CD4-positive, CD25-positive, alpha-beta regulatory T cell (primary cell): ENCODE measurements at regions not wholly inside any gene's neighbourhood (a gene's known extent, or its start where the extent isn't known, plus 50 kb on each side); places are given as distances from the start of the nearest gene placed in this dataset.
"Not testable (repeated sequence)": the region's sequence is repeated elsewhere in the genome, so short reads cannot be mapped to it uniquely, and the experiment has no call there.

ENCODE experiments used
- ATAC-seq, 2 donors: fragments of 150-1000 bp; cut with Tn5 transposase; one replicate each; pipeline ENCODE4 v1.10.0; 2021; ENCODE audit warnings: low read depth in 2 of 2, moderate number of reproducible peaks in 2 of 2, moderate library complexity in 1 of 2
- DNase-seq, 3 donors: peaks; one replicate each; pipeline versions ENCODE4 v3.0.0 to v3.0.0-alpha.2; 2012 to 2022; ENCODE audit warnings: mixed read lengths in 1 of 3
- H3K27ac ChIP-seq: one replicate; pipeline ENCODE4 v1.7.0; 2013; ENCODE audit warnings: mild to moderate bottlenecking, low read length; ENCODE audit not compliant: insufficient read depth, poor library complexity, severe bottlenecking
- H3K27me3 ChIP-seq: one replicate; pipeline ENCODE4 v1.7.0; 2013; ENCODE audit warnings: low read length; ENCODE audit not compliant: control insufficient read depth, insufficient read depth
- H3K36me3 ChIP-seq: one replicate; pipeline ENCODE4 v1.7.0; 2013; ENCODE audit warnings: mild to moderate bottlenecking, low read length, moderate library complexity; ENCODE audit not compliant: control insufficient read depth, insufficient read depth
- H3K4me1 ChIP-seq: 2 replicates; pipeline ENCODE4 v1.7.0; 2013; ENCODE audit warnings: mild to moderate bottlenecking, low read length; ENCODE audit not compliant: insufficient read depth, control insufficient read depth, poor library complexity, severe bottlenecking
- H3K4me3 ChIP-seq: one replicate; pipeline ENCODE4 v1.7.0; 2013; ENCODE audit warnings: low read depth, mild to moderate bottlenecking, low read length, moderate library complexity
- H3K9me3 ChIP-seq, 2 experiments: 1 replicate in 1 of 2; 2 replicates in 1 of 2; pipeline ENCODE4 v1.7.0; 2013; ENCODE audit warnings: low read length in 2 of 2, mild to moderate bottlenecking in 1 of 2, moderate library complexity in 1 of 2; ENCODE audit not compliant: control insufficient read depth in 2 of 2
- H3K27ac Mint-ChIP-seq, 3 donors: one replicate each; pipeline ENCODE4 v1.8.0; 2020 to 2022; ENCODE audit warnings: mild to moderate bottlenecking in 3 of 3, mixed read lengths in 3 of 3, moderate library complexity in 2 of 3
- H3K27me3 Mint-ChIP-seq: one replicate; pipeline ENCODE4 v1.8.0; 2022; ENCODE audit warnings: mild to moderate bottlenecking, mixed read lengths
- H3K36me3 Mint-ChIP-seq: one replicate; pipeline ENCODE4 v1.8.0; 2020; ENCODE audit warnings: mixed read lengths
- H3K4me1 Mint-ChIP-seq, 4 donors: one replicate each; pipeline ENCODE4 v1.8.0; 2020 to 2022; ENCODE audit warnings: mixed read lengths in 4 of 4, mild to moderate bottlenecking in 1 of 4
- H3K4me3 Mint-ChIP-seq, 4 donors: one replicate each; pipeline ENCODE4 v1.8.0; 2020 to 2022; ENCODE audit warnings: mild to moderate bottlenecking in 4 of 4, mixed read lengths in 4 of 4, moderate library complexity in 3 of 4
- H3K9me3 Mint-ChIP-seq, 7 donors: one replicate each; pipeline ENCODE4 v1.8.0; 2020 to 2022; ENCODE audit warnings: mixed read lengths in 7 of 7, mild to moderate bottlenecking in 3 of 7, moderate library complexity in 2 of 7

DNA sequence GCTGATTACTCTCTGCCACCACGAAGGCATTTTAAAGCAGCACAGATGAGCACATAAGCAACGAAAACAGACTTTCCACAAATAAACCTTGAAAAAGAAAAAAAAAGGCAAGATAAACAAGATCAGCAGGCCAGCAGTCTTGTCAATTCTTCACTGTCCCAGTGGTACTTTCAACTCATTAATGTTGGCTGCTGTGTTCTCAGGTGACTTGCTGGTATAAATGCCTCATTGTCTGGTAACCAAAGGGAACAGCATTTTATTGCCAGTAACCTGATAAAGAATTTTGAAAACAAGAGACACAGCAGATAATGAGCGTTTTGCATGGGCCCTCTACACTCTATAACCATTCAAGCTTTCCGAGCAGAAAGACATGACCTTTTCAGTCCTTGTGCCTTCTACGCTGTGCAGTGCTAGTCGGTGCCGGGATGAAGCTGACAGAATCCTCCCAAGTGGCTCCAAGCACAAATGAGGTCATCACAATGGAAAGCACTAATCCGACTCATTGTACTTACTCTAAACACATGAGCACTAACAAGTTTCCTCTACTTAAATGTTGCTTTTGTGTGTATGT, 242.9 kb upstream of the FRG1 start:
- not testable (repeated sequence) for H3K4me1 Mint-ChIP-seq, H3K27ac Mint-ChIP-seq, DNase-seq, H3K27me3 Mint-ChIP-seq, H3K4me1 ChIP-seq, ATAC-seq, H3K27ac ChIP-seq, H3K9me3 ChIP-seq, H3K36me3 Mint-ChIP-seq, H3K36me3 ChIP-seq, H3K9me3 Mint-ChIP-seq, H3K4me3 ChIP-seq, H3K4me3 Mint-ChIP-seq, H3K27me3 ChIP-seq

GRCh38 chr4:189703000-189703399, 237.7 kb upstream of the FRG1 start:
- not testable (repeated sequence) for H3K9me3 ChIP-seq

GRCh38 chr4:189706821-189707220, 233.9 kb upstream of the FRG1 start:
- not testable (repeated sequence) for H3K4me3 Mint-ChIP-seq, H3K27ac Mint-ChIP-seq, H3K9me3 Mint-ChIP-seq, ATAC-seq, H3K27me3 Mint-ChIP-seq, H3K4me1 Mint-ChIP-seq, H3K27ac ChIP-seq, H3K4me1 ChIP-seq, H3K36me3 ChIP-seq, H3K27me3 ChIP-seq, H3K4me3 ChIP-seq, DNase-seq, H3K9me3 ChIP-seq, H3K36me3 Mint-ChIP-seq

More at GRCh38 chr4:189703000-189703399, 237.7 kb upstream of the FRG1 start:
- not testable (repeated sequence) for H3K27me3 Mint-ChIP-seq, H3K27ac ChIP-seq, H3K27ac Mint-ChIP-seq, H3K9me3 Mint-ChIP-seq, H3K4me1 ChIP-seq, H3K36me3 ChIP-seq, H3K4me1 Mint-ChIP-seq, H3K4me3 ChIP-seq, H3K4me3 Mint-ChIP-seq, H3K27me3 ChIP-seq, DNase-seq, H3K36me3 Mint-ChIP-seq, ATAC-seq

DNA sequence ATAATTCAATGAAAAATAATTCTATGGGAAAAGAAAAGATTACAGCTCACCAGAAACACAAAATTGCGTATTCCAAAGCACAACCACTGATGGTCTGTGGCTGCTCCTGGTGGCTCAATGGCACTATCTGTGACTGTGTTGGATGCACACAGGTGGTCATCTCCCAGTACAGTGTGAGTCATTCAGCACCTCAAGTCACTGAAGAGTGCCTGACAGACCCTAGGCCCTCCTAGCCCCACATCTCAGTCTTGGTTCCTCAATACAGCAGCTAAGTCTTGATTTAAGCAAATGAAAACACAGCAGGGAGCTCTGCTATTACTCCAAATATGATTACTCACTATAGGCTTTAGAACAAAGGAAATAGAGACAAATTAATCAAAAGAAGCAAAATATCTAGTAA, 233.4 kb upstream of the FRG1 start:
- H3K4me3 Mint-ChIP-seq, H3K27ac Mint-ChIP-seq, H3K9me3 ChIP-seq, DNase-seq, H3K9me3 Mint-ChIP-seq, H3K27ac ChIP-seq, H3K36me3 Mint-ChIP-seq, H3K27me3 Mint-ChIP-seq, H3K4me1 Mint-ChIP-seq, H3K4me1 ChIP-seq, H3K4me3 ChIP-seq, H3K27me3 ChIP-seq, H3K36me3 ChIP-seq, ATAC-seq: not testable (repeated sequence)

- not testable (repeated sequence) for H3K36me3 ChIP-seq, H3K36me3 Mint-ChIP-seq, H3K9me3 ChIP-seq, DNase-seq, H3K4me3 ChIP-seq, ATAC-seq, H3K4me1 Mint-ChIP-seq, H3K27ac Mint-ChIP-seq, H3K4me1 ChIP-seq, H3K9me3 Mint-ChIP-seq, H3K4me3 Mint-ChIP-seq, H3K27me3 Mint-ChIP-seq, H3K27ac ChIP-seq, H3K27me3 ChIP-seq
Measured at GRCh38 chr4:189711956-189712355, 228.7 kb upstream of the FRG1 start.

GRCh38 chr4:189721016-189721993, 219.4 kb upstream of the FRG1 start:
- not testable (repeated sequence) for H3K4me3 Mint-ChIP-seq, H3K9me3 ChIP-seq, H3K36me3 Mint-ChIP-seq

GRCh38 chr4:189722324-189723003, 218.2 kb upstream of the FRG1 start:
- not testable (repeated sequence) for H3K27me3 Mint-ChIP-seq

More at GRCh38 chr4:189721016-189721993, 219.4 kb upstream of the FRG1 start:
- ATAC-seq, H3K27me3 Mint-ChIP-seq, DNase-seq, H3K27me3 ChIP-seq, H3K36me3 ChIP-seq, H3K4me1 Mint-ChIP-seq, H3K27ac ChIP-seq, H3K4me1 ChIP-seq, H3K27ac Mint-ChIP-seq, H3K4me3 ChIP-seq, H3K9me3 Mint-ChIP-seq: not testable (repeated sequence)

More at GRCh38 chr4:189722324-189723003, 218.2 kb upstream of the FRG1 start:
- not testable (repeated sequence) for H3K4me3 ChIP-seq, ATAC-seq, H3K27me3 ChIP-seq, H3K36me3 Mint-ChIP-seq, H3K9me3 ChIP-seq, H3K27ac Mint-ChIP-seq, H3K27ac ChIP-seq, H3K9me3 Mint-ChIP-seq, H3K4me1 ChIP-seq, DNase-seq, H3K4me3 Mint-ChIP-seq, H3K4me1 Mint-ChIP-seq, H3K36me3 ChIP-seq
